ENCODE measurements at regions not wholly inside any gene's neighbourhood (a gene's known extent, or its start where the extent isn't known, plus 50 kb on each side); places are given as distances from the start of the nearest gene placed in this dataset.
A peak's percentile ranks its signal among the peaks of the same experiment; 100 is the strongest.

DNA sequence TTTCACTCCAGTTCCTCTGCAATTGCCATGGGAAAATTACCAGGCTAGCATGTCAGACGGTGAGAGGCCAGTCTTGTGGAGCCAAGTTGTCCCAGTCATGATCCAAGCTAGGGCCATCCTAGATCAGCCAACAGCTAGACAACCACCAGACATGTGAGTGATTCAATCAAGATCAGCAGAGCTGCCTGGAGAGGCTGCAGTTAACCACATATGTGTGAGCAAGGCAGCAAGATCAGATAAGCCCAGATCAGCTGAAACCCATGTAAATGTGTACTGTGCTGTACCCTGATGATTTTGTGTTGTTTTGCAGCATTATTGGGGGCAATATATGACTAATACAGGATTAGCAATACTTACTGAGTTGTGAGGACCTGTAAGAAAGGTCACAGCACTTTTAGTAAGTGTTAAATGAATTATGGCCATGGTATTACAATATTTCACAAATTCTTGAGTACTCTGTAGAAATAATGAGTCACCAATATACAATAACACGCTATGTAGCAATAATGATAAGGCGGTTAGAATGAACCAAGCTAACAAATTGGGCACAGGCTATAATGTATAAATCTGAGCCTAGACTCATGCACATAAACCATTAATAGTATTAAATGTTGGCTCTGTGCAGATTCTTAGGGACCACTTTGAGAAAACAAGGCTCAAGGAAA, 91.4 kb downstream of the SUDS3 start:
- DNase-seq (ENCODE audit: low read depth) = peak; percentile 1

- DNase-seq (ENCODE audit: low read depth) = no peak
Observed at GRCh38 chr12:118472940-118473339, 96.6 kb downstream of the SUDS3 start.

DNA sequence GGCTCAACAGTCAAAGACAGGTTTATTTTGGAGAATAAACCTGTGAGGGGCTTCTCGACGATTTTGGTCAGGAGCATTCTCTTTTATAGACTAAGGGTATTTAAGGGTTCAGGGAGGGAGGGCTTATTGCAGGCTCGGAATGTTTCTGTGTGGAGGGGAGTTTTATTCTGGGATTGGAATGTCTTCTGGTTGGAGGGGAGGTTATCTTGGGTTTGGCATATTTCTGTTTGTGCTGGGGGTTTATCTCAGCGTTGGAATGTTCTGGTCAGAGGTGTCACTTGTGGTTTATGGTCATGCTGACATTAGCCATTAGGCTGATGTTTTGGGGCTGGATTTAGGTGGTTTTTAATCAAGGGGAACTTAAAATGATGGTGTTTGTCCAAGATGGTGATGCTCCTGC, 103.9 kb downstream of the SUDS3 start:
- no peak for DNase-seq (ENCODE audit: low read depth)

DNA sequence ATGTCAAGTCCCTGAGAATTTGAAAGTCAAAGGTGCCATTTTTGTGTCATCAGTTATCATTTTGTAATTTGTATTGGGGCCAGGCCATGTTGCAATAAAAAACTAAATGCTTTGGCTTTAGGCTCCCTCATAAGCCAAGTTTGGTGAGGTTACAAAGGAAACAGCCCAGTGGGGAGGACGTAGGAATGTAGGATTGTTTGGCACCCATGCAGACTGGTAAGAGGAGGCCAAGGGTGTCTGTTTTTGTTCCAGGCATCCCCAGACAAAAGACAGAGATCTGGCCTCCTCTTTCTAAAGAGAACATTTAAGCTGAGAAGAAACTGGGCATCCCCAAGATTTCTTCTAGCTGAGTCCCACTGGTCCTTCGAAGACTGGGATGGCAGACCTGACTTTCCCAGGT, 111.7 kb downstream of the SUDS3 start:
- DNase-seq (ENCODE audit: low read depth) = no peak

DNA sequence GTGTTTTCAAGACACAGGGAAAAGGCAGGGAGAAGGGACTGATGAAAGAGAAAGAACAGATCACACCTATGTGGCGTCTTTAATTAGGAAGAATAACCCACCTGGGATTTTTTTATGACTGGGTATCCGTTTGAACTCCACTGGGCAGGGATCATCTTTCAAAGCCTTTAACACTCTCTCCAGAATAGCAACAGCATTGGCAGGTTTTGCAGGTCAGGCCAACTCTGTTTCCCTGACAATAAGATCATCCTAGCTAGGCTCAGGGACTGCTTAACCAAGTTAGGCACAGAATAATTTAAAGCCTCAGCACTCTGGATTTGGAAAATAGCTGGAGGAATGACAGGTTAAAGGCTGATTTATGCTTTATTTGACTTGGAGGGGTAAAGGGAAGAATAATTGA, 117.6 kb downstream of the SUDS3 start:
- DNase-seq (ENCODE audit: low read depth) = no peak

DNA sequence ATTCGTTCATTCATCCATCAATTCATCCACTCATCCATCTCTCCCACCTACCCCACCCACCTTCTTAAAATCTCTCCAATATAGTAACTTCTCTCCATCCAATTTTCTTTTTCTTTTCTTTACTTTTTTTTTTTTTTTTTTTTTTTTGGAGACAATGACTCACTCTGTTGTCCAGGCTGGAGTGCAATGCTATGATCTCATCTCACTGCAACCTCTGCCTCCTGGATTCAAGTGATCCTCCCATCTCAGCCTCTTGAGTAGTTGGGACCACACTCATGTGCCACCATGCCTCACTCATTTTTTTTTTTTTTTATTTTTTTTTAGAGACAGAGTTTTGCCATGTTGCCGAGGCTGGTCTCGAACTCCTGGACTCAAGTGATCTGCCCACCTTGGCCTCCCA, 118.4 kb downstream of the SUDS3 start:
- peak; percentile 35 for DNase-seq (ENCODE audit: low read depth)

DNA sequence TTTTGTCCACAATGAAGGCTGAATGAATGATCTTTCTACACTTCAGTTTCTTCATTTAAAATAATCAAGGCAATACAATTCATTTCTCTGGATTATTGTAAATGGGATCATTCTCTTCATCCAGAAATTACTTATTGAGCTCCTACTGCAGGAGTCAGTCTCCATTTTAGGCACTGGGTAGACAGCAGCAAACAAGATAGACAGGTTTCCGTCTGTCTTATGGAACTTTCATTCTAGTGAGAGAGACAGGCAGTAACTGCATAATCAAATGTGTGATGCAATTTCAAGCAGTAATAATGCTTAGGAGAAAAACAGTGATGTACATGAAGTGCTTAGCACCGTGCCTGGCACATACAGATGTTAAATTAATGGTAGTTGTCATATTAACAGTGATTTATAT, 118.9 kb downstream of the SUDS3 start:
- DNase-seq (ENCODE audit: low read depth) = no peak

DNA sequence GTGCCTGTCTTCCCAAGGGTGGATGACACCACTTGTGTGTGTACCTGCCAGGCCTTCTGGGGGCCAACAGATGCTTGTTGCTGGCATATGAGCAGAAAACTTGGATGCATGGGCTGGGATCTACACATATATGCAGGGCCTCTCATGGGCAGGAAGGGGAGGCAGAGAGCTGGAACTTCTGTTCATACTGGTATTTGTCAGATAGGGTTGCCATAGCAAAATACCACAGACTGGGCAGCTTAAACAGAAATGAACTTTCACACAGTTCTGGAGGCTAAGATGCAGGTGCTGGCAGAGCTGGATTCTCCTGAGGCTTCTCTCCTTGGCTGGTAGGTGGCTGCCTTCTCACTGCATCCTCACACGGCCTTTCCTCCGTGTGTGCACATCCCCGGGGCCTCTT, 121.8 kb downstream of the SUDS3 start:
- no peak for DNase-seq (ENCODE audit: low read depth)

- DNase-seq (ENCODE audit: low read depth) = no peak
Observed at GRCh38 chr12:118500299-118500698, 123.9 kb downstream of the SUDS3 start.

DNA sequence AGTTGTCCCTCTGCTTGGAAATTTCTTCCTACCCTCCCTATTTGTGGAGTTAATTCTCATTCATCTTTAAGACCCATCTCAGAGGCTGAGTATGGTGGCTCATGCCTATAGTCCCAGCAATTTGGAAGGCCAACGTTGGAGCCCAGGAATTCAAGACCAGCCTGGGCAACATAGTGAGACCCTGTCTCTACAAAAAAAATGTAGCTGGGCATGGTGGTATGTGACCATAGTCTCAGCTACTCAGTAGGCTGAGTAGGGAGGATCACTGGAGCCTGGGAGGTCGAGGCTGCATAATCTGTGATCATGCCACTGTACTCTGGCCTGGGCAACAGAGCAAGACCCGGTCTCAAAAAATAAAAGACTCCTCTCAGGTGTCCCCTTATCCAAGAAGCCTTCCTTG, 125.1 kb downstream of the SUDS3 start:
- DNase-seq (ENCODE audit: low read depth) = no peak

DNA sequence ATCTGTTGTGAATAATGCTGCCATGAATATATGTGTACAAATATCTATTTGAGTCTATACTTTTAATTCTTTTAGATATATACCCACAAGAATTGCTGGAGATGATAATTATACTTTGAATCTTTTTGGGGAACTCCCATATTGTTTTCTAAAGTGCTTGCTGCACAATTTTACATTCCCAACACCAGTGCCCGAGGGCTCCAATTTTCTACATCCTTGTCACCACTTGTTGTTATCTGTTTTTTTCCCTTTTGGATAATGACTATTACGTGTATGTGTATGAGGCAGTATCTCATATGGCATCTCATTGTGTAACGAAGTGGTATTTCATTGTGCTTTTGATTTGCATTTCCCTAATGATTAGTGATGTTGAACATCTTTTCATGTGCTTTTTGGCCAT, 127.1 kb downstream of the SUDS3 start:
- DNase-seq (ENCODE audit: low read depth) = no peak

GRCh38 chr12:118512669-118513068, 136.3 kb downstream of the SUDS3 start:
- no peak for DNase-seq (ENCODE audit: low read depth)

GRCh38 chr12:118513611-118514010, 137.3 kb downstream of the SUDS3 start:
- DNase-seq (ENCODE audit: low read depth) = no peak

DNA sequence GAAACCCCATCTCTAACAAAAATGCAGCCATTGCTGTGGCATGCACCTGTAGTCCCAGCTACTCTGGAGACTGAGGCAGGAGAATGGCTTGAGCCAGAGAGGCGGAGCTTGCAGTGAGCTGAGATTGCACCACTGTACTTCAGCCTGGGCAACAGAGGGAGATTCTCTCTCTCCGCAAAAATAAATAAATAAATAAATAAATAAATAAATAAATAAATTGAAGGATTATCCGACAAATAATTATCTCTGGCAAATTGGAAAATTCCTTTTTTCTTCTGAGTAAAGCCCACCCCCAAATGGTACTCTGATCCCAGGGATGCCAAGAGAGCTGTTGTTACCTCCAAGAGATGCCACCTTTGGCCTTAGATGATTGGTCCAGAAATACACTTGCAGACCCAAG, 137.9 kb downstream of the SUDS3 start:
- DNase-seq (ENCODE audit: low read depth) = no peak

DNA sequence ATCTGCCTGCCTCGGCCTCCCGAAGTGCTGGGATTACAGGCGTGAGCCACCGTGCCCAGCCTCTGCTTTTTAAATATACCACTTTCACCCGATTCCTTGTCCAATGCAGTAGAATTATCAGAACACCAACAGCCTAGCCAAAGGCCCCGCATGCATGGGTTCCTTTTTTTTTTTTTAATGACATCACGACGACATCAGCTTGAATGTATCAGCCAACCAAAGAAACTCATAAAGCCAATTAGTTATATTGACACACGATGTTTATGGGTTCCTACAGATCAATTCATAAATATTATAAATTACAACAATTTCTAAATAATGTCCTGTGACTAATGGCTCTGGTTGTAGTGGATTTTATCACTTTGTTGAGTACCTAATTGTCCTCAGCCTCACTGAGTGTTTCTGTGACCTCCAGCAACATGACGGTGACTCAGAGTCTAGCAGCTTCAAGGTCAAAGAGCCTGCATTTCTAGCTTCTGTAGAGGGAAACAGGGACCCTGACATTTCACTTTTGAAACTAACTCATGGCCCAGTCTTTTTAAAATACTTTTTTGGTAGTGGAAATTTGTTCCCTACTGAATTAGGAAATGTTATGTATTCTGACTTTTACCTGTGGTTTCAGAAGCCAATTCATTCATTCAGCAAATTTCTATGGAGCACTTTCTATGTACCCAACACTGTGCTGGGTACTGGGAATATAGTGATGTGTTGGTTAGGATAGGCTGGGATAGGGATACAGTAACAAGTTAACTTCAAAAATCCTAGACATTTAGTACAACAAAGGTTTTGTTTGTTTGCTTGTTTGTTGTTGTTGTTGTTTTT, 144.1 kb downstream of the SUDS3 start:
- DNase-seq (ENCODE audit: low read depth) = no peak

- no peak for DNase-seq (ENCODE audit: low read depth)
Observed at GRCh38 chr12:118521036-118521370, 144.6 kb downstream of the SUDS3 start.

DNA sequence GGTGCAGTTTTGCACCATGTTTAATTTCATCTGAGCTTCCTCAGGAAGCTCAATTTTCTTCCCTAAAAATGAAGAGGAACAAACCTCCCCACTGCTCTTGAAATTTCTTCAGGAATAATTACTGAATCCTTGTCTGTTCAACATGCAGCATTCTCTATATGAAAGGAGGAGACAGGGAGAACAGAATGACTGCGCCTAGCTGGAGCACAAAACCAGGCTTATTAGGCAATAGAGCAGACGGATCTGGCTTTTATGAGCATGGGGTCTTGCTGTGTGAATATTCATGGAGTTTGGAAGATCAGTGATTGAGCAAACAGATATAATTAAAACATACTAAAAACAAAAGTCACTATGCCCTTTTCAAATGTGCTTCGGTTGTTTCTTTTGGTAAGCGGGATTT, 148.1 kb downstream of the SUDS3 start:
- no peak for DNase-seq (ENCODE audit: low read depth)

GRCh38 chr12:118525216-118525615, 148.9 kb downstream of the SUDS3 start:
- DNase-seq (ENCODE audit: low read depth) = no peak

DNA sequence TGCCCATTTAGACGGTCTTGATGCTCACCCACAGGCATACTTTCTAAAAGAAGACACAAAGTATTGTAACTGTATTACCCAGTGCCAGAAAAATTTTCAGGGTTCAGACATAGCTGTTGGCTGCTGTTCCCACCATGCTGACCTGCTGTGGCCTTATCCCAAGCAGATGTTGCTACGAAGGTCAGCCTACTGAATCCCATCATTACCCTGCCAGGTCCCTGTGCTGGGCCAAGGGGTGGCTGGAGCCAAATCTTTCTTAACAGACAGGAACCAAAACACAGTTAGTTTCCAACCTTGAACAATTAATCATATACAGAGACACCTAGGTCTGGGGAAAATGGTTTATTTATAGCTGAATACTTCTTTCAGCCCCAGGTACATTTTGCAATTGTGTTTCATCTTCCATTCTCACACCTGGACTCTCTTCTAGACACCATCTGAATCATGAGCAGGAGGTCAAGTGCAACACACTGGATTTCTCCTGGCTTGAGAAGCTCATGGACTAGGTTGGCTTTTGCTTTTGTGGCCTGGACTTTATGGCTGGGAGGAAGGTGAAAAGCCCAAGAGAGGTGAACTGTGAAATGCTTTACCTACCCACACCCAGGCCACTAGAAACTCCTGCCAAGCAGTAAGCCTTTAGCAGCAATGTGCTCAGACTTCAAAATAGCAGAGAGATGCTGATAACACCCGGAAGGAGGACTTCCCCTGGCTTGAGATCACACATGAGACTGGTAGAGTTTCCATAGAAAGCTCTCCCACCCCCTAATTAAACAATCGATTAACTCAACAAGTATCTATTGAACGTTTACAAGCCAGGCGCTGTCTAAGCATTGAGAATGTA, 150.1 kb downstream of the SUDS3 start:
- DNase-seq (ENCODE audit: low read depth) = no peak

GRCh38 chr12:118527310-118527709, 151.0 kb downstream of the SUDS3 start:
- no peak for DNase-seq (ENCODE audit: low read depth)

GRCh38 chr12:118528625-118529024, 152.3 kb downstream of the SUDS3 start:
- no peak for DNase-seq (ENCODE audit: low read depth)

DNA sequence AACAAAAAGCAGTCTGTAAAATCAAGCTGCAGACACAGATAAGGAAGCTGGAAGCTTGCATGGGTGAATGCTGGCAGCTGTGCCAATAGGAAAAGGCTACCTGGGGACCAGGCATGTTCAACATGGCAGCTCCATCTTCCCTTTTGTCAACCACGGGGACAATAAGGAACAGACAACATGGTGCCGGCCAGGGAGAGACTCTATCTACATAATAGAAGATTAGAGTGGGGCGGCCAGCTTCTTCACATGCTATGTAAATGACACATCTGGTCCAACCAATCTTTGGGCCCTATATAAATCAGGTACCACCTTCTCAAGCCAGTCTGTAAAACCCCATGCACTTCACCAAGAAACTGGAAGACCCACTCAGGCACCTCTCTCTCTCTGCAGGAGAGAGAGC, 157.6 kb downstream of the SUDS3 start:
- no peak for DNase-seq (ENCODE audit: low read depth)

DNA sequence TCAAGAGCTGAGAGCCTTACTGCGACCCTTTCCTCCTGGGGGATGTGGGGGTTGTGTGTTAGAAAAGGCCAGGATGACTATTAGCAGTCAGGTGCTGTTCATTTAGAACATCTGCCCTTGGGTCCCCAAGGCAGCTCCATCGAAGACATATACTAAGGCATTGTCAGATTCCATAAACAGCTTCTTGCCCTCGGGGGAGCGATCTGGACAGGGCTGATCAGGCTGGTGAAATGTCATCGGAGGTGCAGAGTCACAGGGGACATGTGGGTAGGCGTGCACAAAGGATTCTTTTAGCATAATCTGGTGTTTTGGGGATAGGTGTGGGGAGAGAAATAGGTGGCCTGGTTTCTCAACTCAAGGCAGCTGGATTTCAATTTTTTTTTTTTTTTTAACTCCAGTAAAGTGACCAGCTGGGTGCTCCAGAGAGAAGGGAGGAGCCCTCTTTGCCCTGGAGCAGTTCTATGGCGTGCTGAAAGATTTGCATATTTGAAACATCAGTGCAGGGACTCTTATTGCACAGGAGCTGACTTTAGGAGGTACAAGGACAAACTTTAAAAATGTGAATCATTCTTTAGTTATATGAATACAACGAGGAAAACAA, 160.1 kb downstream of the SUDS3 start:
- DNase-seq (ENCODE audit: low read depth) = peak; percentile 1

Measured in ELR (cell line).